Esophagus squamous epithelium (tissue), 4 donors: ENCODE measurements at regions not wholly inside any gene's neighbourhood (a gene's known extent, or its start where the extent isn't known, plus 50 kb on each side); places are given as distances from the start of the nearest gene placed in this dataset.

ENCODE experiments used
- CTCF ChIP-seq, 6 experiments: fragments of 450-650 bp in 4 of 6; fragments of 200-600 bp in 2 of 6; sonication (generic) in 2 of 6; IDR thresholded peaks; one replicate each; pipeline ENCODE4 v1.5.1; 2016 to 2019; ENCODE audit warnings: antibody characterized with exemption in 6 of 6, mild to moderate bottlenecking in 4 of 6, moderate library complexity in 4 of 6
- POLR2A ChIP-seq, 4 donors: fragments of 450-650 bp; IDR thresholded peaks; one replicate each; pipeline ENCODE4 v1.6.1; 2017; ENCODE audit warnings: antibody characterized with exemption in 4 of 4, mild to moderate bottlenecking in 4 of 4, moderate library complexity in 3 of 4

- no peak for TF ChIP-seq CTCF (IDR thresholded peaks at IDR 0.05)
- TF ChIP-seq POLR2A (IDR thresholded peaks at IDR 0.05): no peak
Observed at GRCh38 chr6:117136702-117137101, 128.7 kb upstream of the VGLL2 start.
